Motor neuron (in vitro differentiated cells): ENCODE measurements at regions not wholly inside any gene's neighbourhood (a gene's known extent, or its start where the extent isn't known, plus 50 kb on each side); places are given as distances from the start of the nearest gene placed in this dataset.
"Not testable (repeated sequence)": the region's sequence is repeated elsewhere in the genome, so short reads cannot be mapped to it uniquely, and the experiment has no call there.

Experiments used
- ATAC-seq, 8 experiments: fragments of 200-7000 bp; cut with Tn5 transposase; replicated peaks in 6 of 8; 2 replicates each; pipeline ENCODE4 v1.8.0; 2021; ENCODE audit warnings: mild to moderate bottlenecking in 8 of 8, moderate library complexity in 8 of 8
- H3K27ac ChIP-seq, 2 donors: fragments of 250-450 bp; sonication (Bioruptor Pico); 2 replicates each; pipeline ENCODE4 v1.9.0; 2021; ENCODE audit warnings: antibody characterized with exemption in 2 of 2, mild to moderate bottlenecking in 2 of 2, moderate library complexity in 1 of 2
- H3K4me1 ChIP-seq, 2 donors: fragments of 250-450 bp; sonication (Bioruptor Pico); replicated peaks in 1 of 2; 2 replicates each; pipeline ENCODE4 v1.6.1; 2021; ENCODE audit warnings: antibody characterized with exemption in 2 of 2, mild to moderate bottlenecking in 2 of 2, moderate library complexity in 1 of 2
- H3K4me3 ChIP-seq, 5 donors: fragments of 250-450 bp; sonication (Bioruptor Pico); 2 replicates each; pipeline ENCODE4 v1.9.0; 2021; ENCODE audit warnings: antibody characterized with exemption in 5 of 5, mild to moderate bottlenecking in 5 of 5, moderate library complexity in 4 of 5
- WGBS, 10 experiments: fragments of 450-650 bp; shearing (Covaris generic); methylation state at CpG; one replicate each; pipeline ENCODE4 v1.0.0; 2022; 5-methylcytosine and 5-hydroxymethylcytosine counted together
- in situ Hi-C, 9 experiments: fragments of 400-800 bp; cut with MboI; loops; one replicate each; pipeline ENCODE4 v1.15.0; 2021; ENCODE audit warnings: low sequenced_read_pairs in 9 of 9, low pct_unique_long_range_greater_than_20kb in 2 of 9; ENCODE audit not compliant: unreplicated experiment in 9 of 9

DNA sequence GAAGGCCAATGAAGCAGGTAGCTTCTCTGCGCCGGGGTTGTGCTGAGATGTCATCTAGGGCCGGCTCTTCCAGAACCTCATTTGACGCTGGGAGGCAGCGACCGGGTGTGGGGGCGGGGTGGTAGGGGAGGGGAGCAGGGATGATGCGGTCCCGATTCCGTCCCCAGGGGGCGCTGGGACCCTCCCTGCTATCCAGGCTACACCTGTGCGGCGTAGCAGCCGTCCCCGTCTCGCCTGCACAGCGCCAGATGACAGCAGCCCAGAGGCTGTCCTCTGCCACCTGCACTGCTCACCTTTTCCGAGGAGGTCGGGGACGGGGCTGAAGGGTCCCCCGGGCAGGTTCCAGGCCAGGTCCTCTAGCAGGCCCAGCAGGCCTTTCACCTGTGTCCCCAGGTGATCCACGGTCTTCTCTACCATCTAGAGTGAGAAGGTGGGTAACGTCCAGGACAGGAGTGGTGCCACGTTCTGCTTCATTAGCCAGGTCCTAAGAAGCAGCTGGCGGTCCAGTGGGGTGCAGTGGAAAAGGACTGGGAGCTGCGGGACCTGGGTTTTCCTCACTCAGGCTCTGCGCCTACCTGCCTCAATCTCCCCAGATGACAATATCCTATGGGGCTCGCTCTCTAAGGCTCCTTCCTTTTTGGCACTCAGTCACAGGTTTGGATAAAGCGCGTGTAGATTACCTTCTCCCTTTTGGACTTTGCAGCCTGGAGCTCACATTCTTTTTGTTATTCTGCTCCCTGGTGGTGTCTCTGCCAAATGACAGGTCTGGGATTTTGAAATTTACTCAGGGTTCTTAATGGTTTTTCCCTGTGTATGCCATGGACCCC, 56.0 kb upstream of the RAB6C start:
- WGBS, 10 experiments, result 0 to 19% (median 5%) methylated on average over 1 to 5 of the region's 30 CpGs; no CpG with 5 or more reads in 4 of the 10 experiments
- peak overlapping the region; percentile 17 to 32 (median 21) for H3K4me3 ChIP-seq
- in situ Hi-C loops, result loop anchor here in 1 of 9 experiments (25.0 kb wide), 1 partner anchor 1611 kb away; the partner anchor contains the start of gene HS6ST1
- peak; percentile 66 to 93 (median 89) for ATAC-seq
- H3K27ac ChIP-seq, result no peak overlapping the region
- peaks cover 2 to 4% of the 10 kb centered on the region in 2 donors for H3K4me1 ChIP-seq

DNA sequence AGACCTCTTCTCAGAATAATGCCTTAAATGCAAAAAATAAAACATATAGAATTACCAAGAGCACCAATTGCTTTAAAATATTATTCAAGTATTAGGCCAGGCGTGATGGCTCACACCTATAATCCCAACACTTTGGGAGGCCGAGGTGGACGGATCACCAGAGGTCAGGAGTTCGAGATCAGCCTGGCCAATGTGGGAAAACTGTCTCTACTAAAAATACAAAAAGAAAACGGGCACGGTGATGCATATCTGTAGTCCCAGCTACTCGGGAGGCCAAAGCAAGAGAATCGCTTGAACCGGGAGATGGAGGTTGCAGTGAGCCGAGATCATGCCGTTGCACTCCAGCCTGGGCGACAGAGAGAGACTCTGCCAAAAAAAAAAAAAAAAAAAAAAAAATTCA, 55.4 kb upstream of the RAB6C start:
- in situ Hi-C loops, result loop anchor here in 1 of 9 experiments (25.0 kb wide), 1 partner anchor 1612 kb away; the partner anchor contains the start of gene HS6ST1
- not testable (repeated sequence) for ATAC-seq, H3K4me1 ChIP-seq, H3K4me3 ChIP-seq, H3K27ac ChIP-seq
- 49 to 100% (median 71%) methylated on average over 3 to 11 of the region's 12 CpGs; no CpG with 5 or more reads in 2 of the 10 experiments for WGBS, 10 experiments

DNA sequence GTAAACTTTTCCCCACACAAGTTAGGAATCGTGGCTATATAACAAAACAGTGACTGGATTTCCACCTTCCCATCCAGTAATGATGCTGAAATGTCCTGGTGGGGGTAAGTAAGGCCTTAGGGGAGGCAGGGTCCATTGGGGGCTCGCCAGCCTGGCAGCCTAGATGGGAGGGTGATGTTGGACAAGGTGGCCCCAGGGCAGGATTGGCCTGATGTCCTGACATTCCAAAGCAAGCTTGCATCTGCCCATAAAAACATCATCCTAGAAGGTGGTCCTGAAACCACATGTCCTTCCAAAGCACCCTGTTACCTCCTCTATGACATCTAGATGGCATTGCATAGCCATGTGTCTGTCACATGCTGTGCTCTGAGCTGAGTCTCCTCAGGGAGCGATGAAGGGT, 54.1 kb upstream of the RAB6C start:
- WGBS, 10 experiments, result 14 to 60% (median 33%) methylated on average over 1 to 3 of the region's 3 CpGs; no CpG with 5 or more reads in 5 of the 10 experiments
- Histone ChIP-seq H3K4me1 (peaks cover 2 to 13% of the 10 kb centered on the region in 2 donors), H3K27ac (no peak overlapping the region), H3K4me3 (no peak overlapping the region)
- in situ Hi-C loops, result loop anchor here in 3 of 9 experiments (25.0 kb wide), 1 partner anchor 412 kb away; the partner anchor contains the start of gene IMP4 (in 3 of the 3)
- no peak for ATAC-seq

DNA sequence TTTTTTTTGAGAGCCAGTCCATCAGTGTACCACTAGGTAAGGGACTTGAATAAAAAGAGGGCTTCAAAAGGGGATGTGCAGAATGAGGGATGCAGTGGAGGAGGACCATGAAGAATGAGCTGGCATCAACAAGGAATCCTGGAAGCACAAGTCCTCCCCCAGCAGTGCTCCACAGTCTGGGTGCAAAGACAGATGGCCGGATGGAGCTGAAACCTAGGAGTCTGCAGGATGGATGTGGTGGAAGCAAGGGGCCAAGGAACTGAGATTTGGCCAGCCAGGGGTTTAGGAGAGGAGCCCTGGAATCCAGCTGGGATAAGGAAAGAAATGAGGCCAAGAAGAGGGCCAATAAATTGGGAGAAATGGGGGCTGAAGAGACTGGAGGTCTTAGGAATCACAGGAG, 51.8 kb upstream of the RAB6C start:
- no peak for ATAC-seq
- H3K4me1 ChIP-seq, result peaks cover 2 to 13% of the 10 kb centered on the region in 2 donors
- 83 to 100% (median 100%) methylated on average over 1 of the region's 1 CpG; no CpG with 5 or more reads in 4 of the 10 experiments for WGBS, 10 experiments
- H3K27ac ChIP-seq, result no peak overlapping the region
- no peak overlapping the region for H3K4me3 ChIP-seq
- in situ Hi-C loops, result loop anchor here in 3 of 9 experiments (25.0 kb wide), 1 partner anchor 410 kb away; the partner anchor contains the start of gene IMP4 (in 3 of the 3)

DNA sequence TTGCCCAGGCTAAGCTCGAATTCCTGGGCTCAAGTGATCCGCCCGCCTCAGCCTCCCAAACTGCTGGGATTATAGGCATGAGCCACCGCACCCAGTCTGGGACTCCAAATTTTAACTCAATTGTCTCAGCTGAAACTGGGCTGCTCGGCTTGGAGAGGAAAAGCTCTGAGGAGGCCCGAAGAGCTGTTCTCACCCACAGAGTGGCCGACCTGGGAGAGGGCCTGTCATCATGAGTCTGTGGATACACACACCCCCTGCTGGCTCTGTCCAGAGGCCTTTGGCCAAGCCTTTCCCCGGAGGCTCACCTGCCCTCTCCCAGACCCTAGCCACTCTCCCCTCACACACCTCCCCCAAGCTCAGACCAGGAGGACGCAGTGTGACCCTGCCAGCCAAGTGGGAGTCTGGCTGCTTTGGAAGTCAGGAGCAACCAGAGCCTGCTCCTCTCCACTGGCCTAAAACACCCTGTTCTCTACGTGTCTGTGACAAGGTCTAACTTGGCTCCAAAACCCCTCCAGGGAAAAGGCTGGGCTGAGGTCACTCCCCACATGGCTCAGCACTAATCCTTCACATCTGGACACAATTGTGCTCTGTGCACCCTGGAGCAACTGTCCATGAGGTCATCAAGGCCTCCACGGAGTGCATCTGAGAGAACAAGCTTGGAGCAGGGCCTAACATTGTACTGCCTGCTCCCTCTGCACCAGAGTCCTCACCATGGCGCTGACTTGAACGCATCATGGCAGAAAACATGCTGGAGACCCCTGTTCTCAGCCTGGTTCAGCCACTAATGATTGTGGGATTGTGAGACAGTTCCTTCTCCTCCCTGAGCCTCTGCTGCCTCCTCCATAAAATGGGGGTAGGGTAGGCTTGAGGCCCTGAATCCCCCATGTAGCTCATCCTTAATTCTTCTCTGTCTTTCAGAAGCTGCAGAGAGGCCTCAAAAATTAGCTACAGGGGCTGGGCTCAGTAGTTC, 49.9 kb upstream of the RAB6C start:
- ATAC-seq, result peak; percentile 60 to 96 (median 90)
- in situ Hi-C loops, result loop anchor here in 3 of 9 experiments (25.0 kb wide), 1 partner anchor 408 kb away; the partner anchor contains the start of gene IMP4 (in 3 of the 3)
- Histone ChIP-seq H3K4me1 (peaks cover 0 to 13% of the 10 kb centered on the region in 2 donors), H3K27ac (no peak overlapping the region), H3K4me3 (no peak overlapping the region)
- whole genome bisulfite sequencing, 10 experiments, result 0 to 81% (median 50%) methylated on average over 1 to 10 of the region's 13 CpGs; no CpG with 5 or more reads in 5 of the 10 experiments
